ENCODE measurements at regions not wholly inside any gene's neighbourhood (a gene's known extent, or its start where the extent isn't known, plus 50 kb on each side); places are given as distances from the start of the nearest gene placed in this dataset.

GRCh38 chr3:181764544-181764943, 52.8 kb downstream of the SOX2 start:
- DNase-seq = no peak

GRCh38 chr3:181770296-181770695, 58.6 kb downstream of the SOX2 start:
- no peak for DNase-seq

- no peak for DNase-seq
These were observed 59.4 kb downstream of the SOX2 start for GRCh38 chr3:181771120-181771519.

DNA sequence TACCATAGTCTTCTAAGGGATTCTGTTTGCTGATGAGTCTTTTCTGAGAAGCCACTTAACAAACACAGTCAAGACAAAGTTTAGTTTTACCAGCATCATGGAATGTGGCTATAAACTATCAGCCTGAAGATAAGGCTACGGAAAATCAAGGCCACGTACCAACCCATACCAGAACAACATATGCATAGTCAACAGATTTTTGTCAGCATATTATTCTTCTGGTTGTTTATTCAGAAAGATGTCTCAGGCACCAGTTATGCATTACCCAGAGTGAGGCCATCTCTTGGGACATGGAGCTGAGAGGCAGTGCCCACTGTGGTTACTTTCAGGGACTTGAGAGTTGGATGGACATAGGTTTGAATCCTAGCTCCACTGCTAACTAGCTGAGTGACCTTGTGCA, 60.4 kb downstream of the SOX2 start:
- no peak for DNase-seq

DNA sequence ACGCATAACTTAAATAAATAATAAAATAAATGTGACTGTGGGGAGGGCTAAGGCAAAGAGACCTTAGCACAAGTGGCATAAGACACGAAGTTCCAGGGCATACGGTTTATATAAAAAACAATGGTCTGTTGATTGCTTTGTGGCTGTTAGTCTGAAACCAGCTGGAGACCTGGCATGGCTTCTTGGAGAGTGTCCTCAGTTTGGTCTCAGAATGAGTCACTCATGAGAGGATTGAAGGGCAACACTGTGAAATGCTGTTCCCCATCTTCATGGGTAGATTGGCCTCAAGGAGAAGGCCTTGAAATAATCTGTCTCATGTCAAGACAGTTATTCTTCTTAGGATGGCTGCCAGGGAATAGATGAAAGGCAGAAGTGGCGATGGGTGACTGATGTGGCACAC, 62.2 kb downstream of the SOX2 start:
- no peak for DNase-seq

- no peak for DNase-seq
These were observed 70.7 kb downstream of the SOX2 start for GRCh38 chr3:181782306-181782954.

DNA sequence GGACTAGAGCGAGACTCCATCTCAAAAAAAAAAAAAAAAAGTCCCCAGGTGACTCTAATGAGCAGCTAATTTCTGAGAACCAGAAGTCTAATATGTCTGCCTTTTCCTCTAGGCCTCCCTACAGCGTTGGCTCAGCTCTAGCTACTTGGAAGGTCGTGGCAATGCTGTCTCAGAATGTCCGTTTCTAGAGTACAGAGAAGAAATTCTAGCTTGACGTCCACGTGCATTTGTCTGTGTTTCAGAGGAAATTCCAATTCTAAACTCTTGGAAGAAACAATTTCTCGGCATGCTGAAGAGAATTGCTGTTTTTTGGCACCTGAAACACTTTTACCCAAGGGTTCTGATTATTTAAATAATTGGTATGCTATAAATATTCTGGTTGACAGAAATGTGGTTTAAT, 78.8 kb downstream of the SOX2 start:
- DNase-seq = no peak

- no peak for DNase-seq
These were observed 79.6 kb downstream of the SOX2 start for GRCh38 chr3:181791056-181791955.

DNA sequence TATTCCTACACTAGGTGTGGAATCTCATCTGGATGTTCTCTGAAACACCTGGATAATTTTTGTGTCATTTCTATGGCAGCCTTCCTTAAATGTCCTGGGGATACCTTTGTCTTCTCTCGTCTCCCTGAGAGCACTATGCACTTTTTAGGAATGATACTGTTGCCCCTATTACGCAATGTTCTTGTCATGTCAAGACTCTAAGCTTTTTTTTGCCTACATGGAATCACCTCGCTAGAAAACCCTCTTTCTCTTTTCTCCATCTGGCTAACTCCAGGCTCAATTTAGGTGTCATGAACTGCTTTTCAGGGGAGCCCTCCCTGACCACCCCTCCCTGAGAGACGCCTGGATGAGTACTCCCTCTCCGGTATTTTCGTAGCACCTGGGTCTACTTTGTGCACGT, 81.3 kb downstream of the SOX2 start:
- DNase-seq = no peak

GRCh38 chr3:181794011-181794790, 82.5 kb downstream of the SOX2 start:
- no peak for DNase-seq

DNA sequence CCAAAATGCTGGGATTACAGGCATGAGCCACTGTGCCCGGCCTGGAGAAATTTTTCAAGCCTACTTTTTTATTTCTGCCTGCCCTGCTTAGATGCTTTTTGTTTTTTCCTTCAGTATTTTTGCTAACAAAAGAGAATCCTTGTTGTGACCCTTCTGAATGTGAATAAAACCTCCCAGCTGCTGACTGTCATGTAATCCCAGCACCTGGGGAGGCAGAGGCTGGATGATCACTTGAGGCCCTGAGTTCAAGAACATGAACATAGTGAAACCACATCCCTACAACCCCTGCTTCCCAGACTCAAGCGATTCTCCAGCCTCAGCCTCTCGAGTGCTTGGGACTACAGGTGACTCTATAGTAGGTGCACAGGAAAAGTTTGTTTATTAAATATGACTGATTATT, 84.9 kb downstream of the SOX2 start:
- no peak for DNase-seq

DNA sequence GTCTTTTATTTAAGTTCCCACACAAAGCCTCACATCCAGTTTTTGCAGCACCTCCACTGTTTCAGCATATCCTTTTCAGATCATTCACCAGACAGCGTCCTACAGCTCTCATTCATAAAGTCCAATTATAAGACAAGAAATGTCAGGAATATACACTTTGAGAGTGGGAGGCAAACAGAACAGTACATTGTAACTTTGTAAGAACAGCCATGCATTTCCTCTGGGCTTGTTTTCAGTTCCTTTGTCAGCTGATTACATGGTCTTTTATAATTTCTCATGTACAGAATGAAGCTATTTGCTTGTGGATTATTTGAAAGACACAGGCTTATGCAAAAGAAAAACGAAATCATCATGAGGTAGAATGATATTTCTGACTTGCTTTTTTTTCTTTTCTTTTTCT, 85.7 kb downstream of the SOX2 start:
- DNase-seq = no peak

- DNase-seq = no peak
These were observed 94.0 kb downstream of the SOX2 start for GRCh38 chr3:181805703-181806102.

DNA sequence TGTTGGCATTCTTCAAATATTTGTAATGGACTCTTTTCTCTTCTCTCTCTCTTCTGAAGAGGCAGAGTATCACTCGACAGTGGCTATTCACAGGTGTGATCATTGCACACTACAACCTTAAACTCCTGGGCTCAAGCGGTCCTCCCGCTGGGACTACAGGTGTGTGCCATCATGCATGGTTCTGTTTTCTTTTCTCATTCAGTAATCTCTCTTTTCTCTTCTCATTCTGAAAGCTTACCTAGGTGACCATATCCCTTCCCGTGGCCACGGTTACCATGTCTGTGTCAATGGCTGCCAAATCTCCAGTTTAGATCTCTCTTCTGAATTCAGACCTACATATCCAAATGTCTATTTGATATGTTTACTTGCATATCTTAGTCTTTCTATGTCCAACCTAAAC, 96.3 kb downstream of the SOX2 start:
- DNase-seq = no peak

- DNase-seq = no peak
These were observed 112.0 kb downstream of the SOX2 start for GRCh38 chr3:181823716-181824115.

DNA sequence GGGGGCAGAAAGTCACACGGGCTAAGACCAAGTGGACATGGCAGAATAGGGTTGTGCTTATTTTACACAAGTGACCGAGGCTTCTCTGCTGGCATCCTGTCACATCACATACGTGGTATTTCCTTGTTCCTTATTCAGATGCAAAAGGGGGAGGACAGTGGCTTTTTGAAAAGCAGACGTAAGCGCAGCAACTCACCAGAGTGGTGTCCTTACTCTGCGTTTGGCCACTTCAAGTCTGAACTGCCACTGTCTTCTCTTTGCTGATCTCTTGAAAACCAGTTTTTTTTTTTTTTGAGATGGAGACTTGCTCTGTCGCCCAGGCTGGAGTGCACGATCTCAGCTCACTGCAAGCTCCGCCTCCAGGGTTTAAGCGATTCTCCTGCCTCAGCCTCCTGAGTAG, 113.2 kb downstream of the SOX2 start:
- DNase-seq = no peak

- DNase-seq = peak; percentile 85
These were observed 127.6 kb downstream of the SOX2 start for GRCh38 chr3:181839039-181839915.

DNA sequence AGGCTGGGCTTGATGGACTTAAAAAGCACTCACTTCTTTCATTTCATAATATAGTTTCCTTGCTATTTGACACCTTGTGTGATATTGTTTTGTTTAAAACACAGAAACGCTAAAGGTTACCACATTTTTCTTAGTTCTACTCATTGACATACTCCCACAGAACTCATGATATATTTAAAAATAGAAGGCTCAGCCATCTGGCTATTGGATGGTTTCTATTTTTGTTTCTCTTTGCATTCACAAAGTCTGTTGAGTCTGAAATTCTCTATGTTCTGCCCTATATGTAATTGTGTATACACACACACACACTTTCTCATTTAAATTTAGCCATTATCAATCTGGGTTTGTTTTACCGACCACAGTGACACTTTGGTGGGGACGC, 128.2 kb downstream of the SOX2 start:
- no peak for DNase-seq

- DNase-seq = no peak
These were observed 132.5 kb downstream of the SOX2 start for GRCh38 chr3:181844211-181844610.

- no peak for DNase-seq
These were observed 135.6 kb downstream of the SOX2 start for GRCh38 chr3:181847276-181847675.

- DNase-seq = no peak
These were observed 139.3 kb downstream of the SOX2 start for GRCh38 chr3:181851063-181851462.

DNA sequence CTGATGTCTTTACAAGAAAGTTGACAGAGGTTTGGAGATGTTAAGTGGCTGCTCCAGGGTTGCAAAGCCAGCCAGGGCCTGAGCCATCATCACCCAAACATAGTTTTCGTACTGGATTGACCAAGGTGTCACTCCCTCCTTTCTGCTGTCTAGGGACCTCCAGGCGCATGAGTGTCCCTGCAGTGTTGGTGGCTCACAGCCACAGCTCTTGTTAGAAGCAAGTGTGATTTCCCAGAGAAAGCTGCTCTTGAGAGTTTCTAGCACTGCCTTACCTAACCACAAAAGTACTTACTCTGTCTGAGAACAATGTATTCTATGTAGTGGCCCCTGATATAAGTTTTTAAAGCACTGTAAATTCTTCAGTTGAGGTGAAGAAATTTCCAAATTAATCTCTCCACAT, 144.1 kb downstream of the SOX2 start:
- DNase-seq = no peak

GRCh38 chr3:181859518-181859917, 147.8 kb downstream of the SOX2 start:
- no peak for DNase-seq

Measured in NCI-H2171 (cell line).